ENCODE measurements at regions not wholly inside any gene's neighbourhood (a gene's known extent, or its start where the extent isn't known, plus 50 kb on each side); places are given as distances from the start of the nearest gene placed in this dataset.
"Not testable (repeated sequence)": the region's sequence is repeated elsewhere in the genome, so short reads cannot be mapped to it uniquely, and the experiment has no call there.

DNA sequence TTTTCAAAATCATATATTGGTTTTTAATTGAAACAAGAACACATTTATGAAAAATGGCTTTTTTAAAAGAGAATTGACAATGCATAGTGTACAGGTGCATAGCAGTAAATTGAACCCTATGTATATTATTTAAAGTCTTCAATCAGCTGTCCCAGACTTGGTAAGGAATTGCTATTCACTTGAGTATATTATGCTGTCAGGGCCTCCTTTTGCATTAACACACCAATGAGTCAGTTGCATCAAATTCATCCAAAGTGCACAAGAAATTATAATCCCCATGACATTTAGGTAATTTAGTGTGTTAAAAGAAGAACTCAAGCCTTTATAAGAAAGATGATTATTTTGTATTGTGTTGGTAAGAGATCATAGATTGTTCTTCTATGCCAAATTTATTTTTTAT, 748.8 kb upstream of the RIOK2 start:
- no peaks in the 10 kb centered on the region for H3K4me1 Mint-ChIP-seq
- no peaks in the 10 kb centered on the region for H3K27me3 Mint-ChIP-seq
- no peak for ATAC-seq (ENCODE audit: low read depth)
- no peaks in the 10 kb centered on the region for H3K36me3 Mint-ChIP-seq
- no peak overlapping the region for H3K4me3 Mint-ChIP-seq
- H3K9me3 Mint-ChIP-seq, result peaks cover 4% of the 10 kb centered on the region
- H3K27ac Mint-ChIP-seq, result no peak overlapping the region
- no peak for DNase-seq (ENCODE audit: low spot score in 2 of 2)

DNA sequence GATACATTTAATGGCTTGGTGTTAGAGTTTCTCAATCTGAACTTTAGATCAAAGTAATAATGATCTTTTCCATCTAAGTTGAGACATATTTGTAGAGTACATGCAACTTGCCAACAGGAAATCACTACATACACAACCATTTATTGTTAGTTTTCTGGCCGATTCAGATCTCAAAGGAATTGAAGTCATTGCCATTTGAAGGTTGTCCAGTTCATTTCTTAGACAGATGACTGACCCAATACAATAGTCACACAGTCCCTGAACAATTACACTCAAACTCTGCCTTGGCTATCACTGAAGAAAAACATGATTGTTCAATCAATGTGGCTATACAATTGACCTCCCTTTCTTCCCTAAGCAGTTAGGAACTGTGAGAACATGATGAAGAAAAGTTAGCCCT, 753.2 kb upstream of the RIOK2 start:
- no peaks in the 10 kb centered on the region for H3K4me1 Mint-ChIP-seq
- peaks cover 4% of the 10 kb centered on the region for H3K9me3 Mint-ChIP-seq
- ATAC-seq (ENCODE audit: low read depth), result no peak
- no peak overlapping the region for H3K27ac Mint-ChIP-seq
- no peaks in the 10 kb centered on the region for H3K27me3 Mint-ChIP-seq
- H3K4me3 Mint-ChIP-seq, result no peak overlapping the region
- no peak for DNase-seq (ENCODE audit: low spot score in 2 of 2)
- H3K36me3 Mint-ChIP-seq, result no peaks in the 10 kb centered on the region

DNA sequence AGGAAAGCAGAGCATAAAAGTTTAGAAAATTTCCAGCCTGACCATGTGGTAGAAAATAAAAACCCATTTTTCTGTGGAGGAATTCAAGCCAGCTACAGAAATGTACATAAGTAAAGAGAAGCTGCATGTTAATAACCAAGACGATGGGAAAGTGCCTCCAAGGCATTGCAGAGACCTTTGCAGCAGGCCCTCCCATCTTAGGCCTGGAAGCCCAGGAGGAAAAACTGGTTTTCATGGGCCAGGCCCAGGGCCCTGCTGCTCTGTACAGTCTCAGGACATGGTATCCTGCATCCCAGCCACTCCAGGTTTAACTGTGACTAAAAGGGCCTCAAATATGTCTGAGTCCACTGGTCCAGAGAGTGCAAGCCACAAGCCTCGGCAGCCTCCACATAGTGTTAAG, 754.8 kb upstream of the RIOK2 start:
- H3K27me3 Mint-ChIP-seq, result no peaks in the 10 kb centered on the region
- H3K4me3 Mint-ChIP-seq, result no peak overlapping the region

DNA sequence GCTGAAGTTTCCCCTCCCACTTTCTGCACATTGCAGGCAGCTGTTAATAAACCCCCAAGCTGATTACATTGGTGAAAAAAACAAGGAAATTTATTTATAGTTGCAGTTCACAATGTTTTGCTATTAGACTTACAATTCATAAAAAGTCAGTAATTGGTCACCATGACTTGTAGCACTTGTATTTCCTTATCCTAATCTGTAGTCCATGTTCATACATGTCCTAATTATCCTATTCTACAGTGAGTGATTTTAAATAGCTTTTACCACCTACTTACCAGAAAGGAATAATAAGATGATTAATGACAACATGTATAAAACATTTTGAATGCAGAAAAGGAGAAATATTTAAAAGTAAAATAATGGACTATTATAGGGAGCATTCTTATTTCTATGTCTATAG, 760.0 kb upstream of the RIOK2 start:
- no peaks in the 10 kb centered on the region for H3K9me3 Mint-ChIP-seq
- ATAC-seq (ENCODE audit: low read depth) (no peak), DNase-seq (ENCODE audit: low spot score in 2 of 2) (no peak)
- no peak overlapping the region for H3K4me3 Mint-ChIP-seq
- no peaks in the 10 kb centered on the region for H3K36me3 Mint-ChIP-seq
- H3K27ac Mint-ChIP-seq, result no peak overlapping the region
- H3K27me3 Mint-ChIP-seq, result no peaks in the 10 kb centered on the region
- H3K4me1 Mint-ChIP-seq, result no peaks in the 10 kb centered on the region

More for the DNA sequence above, 754.8 kb upstream of the RIOK2 start:
- Mint-ChIP-seq H3K36me3 (no peaks in the 10 kb centered on the region), H3K27ac (no peak overlapping the region), H3K9me3 (peaks cover 4% of the 10 kb centered on the region), H3K4me1 (no peaks in the 10 kb centered on the region)
- no peak for DNase-seq (ENCODE audit: low spot score in 2 of 2)
- ATAC-seq (ENCODE audit: low read depth), result no peak

DNA sequence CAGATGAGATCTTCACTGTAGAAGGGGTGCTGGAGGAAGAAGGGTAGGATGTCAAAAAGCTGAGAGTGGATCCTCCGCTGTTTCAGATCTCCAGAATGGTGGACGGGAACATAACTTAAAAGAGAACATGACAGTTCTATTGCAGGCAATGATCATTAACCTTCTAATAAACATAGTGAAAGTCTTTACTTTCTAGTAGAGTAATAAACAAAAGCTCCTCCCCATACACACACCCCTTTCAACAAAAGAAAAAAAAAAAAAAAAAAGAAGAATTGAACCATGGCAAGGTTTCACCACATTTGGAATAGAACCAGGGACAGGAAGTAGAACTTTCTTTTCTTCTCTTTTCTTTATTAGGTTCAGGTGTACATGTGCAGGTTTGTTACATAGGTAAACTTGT, 768.1 kb upstream of the RIOK2 start:
- DNase-seq (ENCODE audit: low spot score in 2 of 2) (no peak), ATAC-seq (ENCODE audit: low read depth) (no peak)
- H3K27ac Mint-ChIP-seq, result no peak overlapping the region
- no peak overlapping the region for H3K4me3 Mint-ChIP-seq
- no peaks in the 10 kb centered on the region for H3K27me3 Mint-ChIP-seq
- no peaks in the 10 kb centered on the region for H3K36me3 Mint-ChIP-seq
- no peaks in the 10 kb centered on the region for H3K4me1 Mint-ChIP-seq
- H3K9me3 Mint-ChIP-seq, result peaks cover 3% of the 10 kb centered on the region

DNA sequence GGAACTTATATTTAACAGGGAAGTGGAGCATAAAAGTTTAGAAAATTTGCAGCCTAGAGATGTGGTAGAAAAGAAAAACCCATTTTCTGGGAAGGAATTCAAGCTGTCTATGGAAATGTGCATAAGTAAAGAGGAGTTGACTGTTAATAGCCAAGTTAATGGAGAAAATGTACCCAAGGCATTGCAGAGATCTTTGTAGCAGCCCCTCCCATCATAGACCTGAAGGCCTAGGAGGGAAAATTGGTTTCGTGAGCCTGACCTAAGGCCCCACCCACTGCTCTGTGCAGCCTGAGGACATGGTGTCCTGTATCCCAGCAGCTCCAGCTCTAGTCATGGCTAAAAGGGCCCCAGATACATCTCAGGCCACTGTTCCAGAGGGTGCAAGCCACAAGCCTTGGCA, 772.4 kb upstream of the RIOK2 start:
- Mint-ChIP-seq H3K27me3 (no peaks in the 10 kb centered on the region), H3K36me3 (no peaks in the 10 kb centered on the region), H3K4me1 (no peaks in the 10 kb centered on the region), H3K4me3 (no peak overlapping the region), H3K9me3 (peaks cover 3% of the 10 kb centered on the region), H3K27ac (no peak overlapping the region)
- DNase-seq (ENCODE audit: low spot score in 2 of 2) (no peak), ATAC-seq (ENCODE audit: low read depth) (no peak)

DNA sequence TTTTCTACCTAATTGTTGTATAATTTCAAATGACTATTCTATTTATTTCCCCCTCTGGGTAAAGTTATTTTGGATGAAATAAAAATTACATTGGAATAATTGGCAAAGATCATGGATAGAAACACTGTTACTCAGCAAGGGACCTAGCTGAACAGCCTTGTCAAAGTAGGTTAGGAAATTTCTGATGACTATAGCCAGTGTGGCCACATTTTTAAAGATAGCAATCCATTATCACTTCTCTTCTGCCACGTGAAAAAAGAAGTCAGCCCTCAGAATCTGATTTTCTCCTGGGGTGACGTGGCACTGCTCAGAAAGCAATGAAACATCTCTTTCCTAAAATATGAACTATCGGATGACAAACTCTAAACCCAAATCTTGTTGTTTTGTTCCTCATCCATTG, 784.2 kb upstream of the RIOK2 start:
- Mint-ChIP-seq H3K36me3 (no peaks in the 10 kb centered on the region), H3K27ac (no peak overlapping the region), H3K4me3 (no peak overlapping the region), H3K9me3 (no peaks in the 10 kb centered on the region), H3K27me3 (peaks cover 1% of the 10 kb centered on the region), H3K4me1 (no peaks in the 10 kb centered on the region)
- DNase-seq (ENCODE audit: low spot score in 2 of 2) (no peak), ATAC-seq (ENCODE audit: low read depth) (no peak)

DNA sequence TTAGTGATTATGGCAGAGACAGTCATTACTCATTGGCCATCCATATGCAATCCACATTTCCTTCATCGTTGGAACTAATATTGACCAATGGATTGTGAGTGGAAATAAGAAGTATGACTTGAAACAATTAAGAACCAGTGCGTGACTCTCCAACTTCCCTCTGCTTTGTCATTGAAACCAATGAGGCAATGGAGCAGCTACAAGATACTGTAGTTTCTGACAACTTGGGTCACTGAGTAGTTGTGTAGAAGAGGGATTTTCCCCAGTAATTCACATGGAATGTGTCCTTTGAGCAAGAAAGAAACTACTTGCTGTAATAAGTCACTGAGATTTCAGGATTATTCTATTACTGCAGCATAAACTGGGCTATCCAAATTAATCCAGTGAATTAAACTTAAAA, 785.3 kb upstream of the RIOK2 start:
- DNase-seq (ENCODE audit: low spot score in 2 of 2) (no peak), ATAC-seq (ENCODE audit: low read depth) (no peak)
- no peaks in the 10 kb centered on the region for H3K36me3 Mint-ChIP-seq
- no peaks in the 10 kb centered on the region for H3K4me1 Mint-ChIP-seq
- H3K9me3 Mint-ChIP-seq, result no peaks in the 10 kb centered on the region
- H3K27me3 Mint-ChIP-seq, result peaks cover 1% of the 10 kb centered on the region
- H3K27ac Mint-ChIP-seq, result no peak overlapping the region
- no peak overlapping the region for H3K4me3 Mint-ChIP-seq

DNA sequence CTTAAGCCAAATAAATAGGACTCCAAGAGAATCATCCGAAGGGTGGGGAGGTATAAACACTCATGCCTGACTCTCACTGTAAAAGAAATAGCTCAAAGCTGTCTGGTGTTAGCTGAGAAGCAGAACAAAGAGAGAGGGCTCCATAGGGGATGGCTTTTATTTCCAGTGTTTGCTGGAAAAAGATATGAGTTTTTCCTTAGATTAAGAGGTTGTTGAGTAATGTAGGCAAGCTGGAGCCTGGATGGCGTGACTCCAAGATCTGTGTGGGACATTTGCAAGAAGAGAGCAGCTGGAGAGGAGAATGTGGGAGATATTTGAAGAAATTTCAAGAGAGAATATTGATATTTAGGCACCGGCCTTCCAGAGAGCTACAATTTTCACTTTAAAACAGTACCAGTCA, 793.7 kb upstream of the RGMB start:
- Mint-ChIP-seq H3K27me3 (no peaks in the 10 kb centered on the region), H3K36me3 (no peaks in the 10 kb centered on the region), H3K4me3 (no peak overlapping the region), H3K27ac (no peak overlapping the region), H3K4me1 (no peaks in the 10 kb centered on the region), H3K9me3 (no peaks in the 10 kb centered on the region)
- no peak for ATAC-seq (ENCODE audit: low read depth)
- no peak for DNase-seq (ENCODE audit: low spot score in 2 of 2)

DNA sequence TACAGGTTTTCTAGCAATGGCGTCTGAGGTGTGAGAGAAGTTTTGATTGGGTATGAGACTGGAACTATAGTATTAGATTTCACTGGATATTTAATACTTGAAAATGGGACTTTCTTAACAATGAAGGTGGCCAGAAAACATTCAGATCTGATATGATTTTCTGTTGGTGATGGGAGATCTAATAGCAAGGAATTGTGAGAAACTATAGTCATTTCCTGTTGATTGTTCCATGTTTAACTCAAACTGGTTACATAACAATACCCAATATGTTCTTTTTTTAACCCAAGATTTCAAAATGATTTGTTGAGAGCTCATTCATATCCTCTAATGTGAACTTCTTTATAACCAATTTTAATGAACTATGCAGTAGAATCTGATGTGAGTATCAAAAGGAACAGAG, 793.2 kb upstream of the RGMB start:
- H3K9me3 Mint-ChIP-seq, result no peaks in the 10 kb centered on the region
- H3K27me3 Mint-ChIP-seq, result no peaks in the 10 kb centered on the region
- H3K4me1 Mint-ChIP-seq, result no peaks in the 10 kb centered on the region
- H3K4me3 Mint-ChIP-seq, result no peak overlapping the region
- no peak for ATAC-seq (ENCODE audit: low read depth)
- DNase-seq (ENCODE audit: low spot score in 2 of 2), result no peak
- no peaks in the 10 kb centered on the region for H3K36me3 Mint-ChIP-seq
- no peak overlapping the region for H3K27ac Mint-ChIP-seq

DNA sequence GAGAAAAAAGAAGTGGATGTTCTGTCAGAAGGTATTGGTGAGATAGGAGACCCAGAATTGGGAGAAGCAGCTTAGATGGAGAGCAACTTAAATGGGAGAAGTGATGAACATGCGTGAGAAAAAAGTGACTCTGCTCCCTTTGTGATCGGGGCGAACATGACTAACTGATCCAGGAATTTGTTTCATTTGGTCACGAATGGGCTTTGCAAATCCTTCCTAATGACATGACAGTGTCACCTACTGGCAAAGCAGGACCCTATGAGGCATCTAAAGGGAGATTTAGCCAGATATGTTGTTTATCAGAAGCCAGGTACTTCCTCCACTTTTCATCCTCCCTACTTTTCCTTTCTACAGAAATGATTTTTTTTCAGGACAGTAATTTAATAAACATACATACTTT, 787.4 kb upstream of the RGMB start:
- H3K9me3 Mint-ChIP-seq, result no peaks in the 10 kb centered on the region
- no peak for ATAC-seq (ENCODE audit: low read depth)
- DNase-seq (ENCODE audit: low spot score in 2 of 2), result no peak
- no peaks in the 10 kb centered on the region for H3K27me3 Mint-ChIP-seq
- no peaks in the 10 kb centered on the region for H3K4me1 Mint-ChIP-seq
- H3K27ac Mint-ChIP-seq, result no peak overlapping the region
- no peak overlapping the region for H3K4me3 Mint-ChIP-seq
- no peaks in the 10 kb centered on the region for H3K36me3 Mint-ChIP-seq

DNA sequence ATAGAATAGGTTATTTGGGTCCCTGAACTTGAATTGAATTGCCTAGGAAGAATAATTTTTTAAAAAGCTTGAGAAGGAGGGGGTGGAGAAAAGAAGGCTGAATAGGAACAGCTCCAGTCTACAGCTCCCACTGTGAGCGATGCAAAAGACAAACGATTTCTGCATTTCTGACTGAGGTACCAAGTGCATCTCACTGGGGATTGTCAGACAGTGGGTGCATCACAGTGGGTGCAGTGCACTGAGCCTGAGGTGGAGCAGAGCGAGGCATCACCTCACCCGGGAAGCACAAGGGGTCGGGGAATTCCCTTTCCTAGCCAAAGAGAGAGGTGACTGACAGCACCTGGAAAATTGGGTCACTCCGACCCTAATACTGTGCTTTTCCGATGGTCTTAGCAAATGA, 782.2 kb upstream of the RGMB start:
- H3K4me1 Mint-ChIP-seq, result no peaks in the 10 kb centered on the region
- peaks cover 6% of the 10 kb centered on the region for H3K9me3 Mint-ChIP-seq
- H3K27me3 Mint-ChIP-seq, result no peaks in the 10 kb centered on the region
- no peak for ATAC-seq (ENCODE audit: low read depth)
- H3K36me3 Mint-ChIP-seq, result no peaks in the 10 kb centered on the region
- no peak for DNase-seq (ENCODE audit: low spot score in 2 of 2)
- no peak overlapping the region for H3K4me3 Mint-ChIP-seq
- no peak overlapping the region for H3K27ac Mint-ChIP-seq

DNA sequence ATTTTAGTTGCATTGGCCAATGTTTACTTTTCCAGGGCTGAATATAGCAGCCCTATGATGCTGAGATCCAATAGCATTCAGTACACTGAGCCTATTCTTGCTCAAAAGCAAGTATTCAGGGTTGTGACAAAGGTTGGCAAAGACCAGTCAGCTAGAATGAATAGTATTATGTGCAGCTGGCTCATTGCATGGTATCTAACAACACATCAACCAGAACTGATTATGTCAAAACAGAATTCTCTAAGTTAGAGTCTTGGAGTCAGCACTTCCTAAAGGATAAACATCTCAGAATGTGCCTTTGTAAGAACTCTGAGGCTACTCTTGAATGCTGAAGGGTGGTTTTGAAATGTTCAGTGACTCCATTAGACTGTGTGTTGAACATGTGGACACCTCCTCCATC, 774.5 kb upstream of the RGMB start:
- DNase-seq (ENCODE audit: low spot score in 2 of 2), result no peak
- Mint-ChIP-seq H3K27me3 (no peaks in the 10 kb centered on the region), H3K9me3 (peaks cover 6% of the 10 kb centered on the region), H3K27ac (no peak overlapping the region), H3K4me3 (no peak overlapping the region), H3K36me3 (no peaks in the 10 kb centered on the region), H3K4me1 (no peaks in the 10 kb centered on the region)
- ATAC-seq (ENCODE audit: low read depth), result no peak

DNA sequence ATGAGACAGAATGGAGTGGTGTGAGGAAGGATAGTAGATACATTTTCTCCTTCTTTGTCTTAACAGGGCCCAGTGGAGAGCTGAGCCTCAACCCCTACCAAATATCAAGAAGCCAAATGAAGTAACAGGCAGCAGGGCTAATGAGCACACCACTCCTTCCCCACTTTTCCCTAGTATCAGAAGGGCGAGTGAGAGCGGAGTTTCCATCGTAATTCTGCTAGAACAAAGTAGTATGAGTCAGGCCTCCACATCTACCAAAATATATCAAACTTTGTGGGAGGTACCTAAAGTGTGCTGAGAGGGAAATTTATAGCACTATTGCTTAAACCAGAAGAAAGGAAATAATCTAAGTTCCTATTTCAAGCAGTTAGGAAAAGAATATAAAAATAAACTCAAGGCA, 769.0 kb upstream of the RGMB start:
- Mint-ChIP-seq H3K4me1 (no peaks in the 10 kb centered on the region), H3K4me3 (no peak overlapping the region)

DNA sequence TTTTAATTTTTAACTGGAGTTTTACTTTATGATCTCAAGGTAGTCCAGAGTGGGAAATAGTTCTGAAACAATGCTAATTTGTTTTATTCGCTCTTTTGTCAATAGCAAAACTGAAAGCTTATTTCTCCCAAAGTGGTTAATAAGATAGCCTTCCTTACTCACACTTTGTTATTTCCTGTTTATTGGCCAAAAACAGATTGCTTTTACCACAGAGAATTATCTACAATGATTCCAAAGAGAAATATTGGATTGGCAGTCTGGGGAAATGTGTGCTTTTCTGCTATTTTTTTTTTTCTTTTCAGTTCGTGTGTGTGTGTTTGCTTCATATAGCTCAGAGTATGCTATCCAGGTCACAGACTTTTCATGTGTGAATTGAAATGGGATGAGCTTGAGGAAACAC, 756.7 kb upstream of the RGMB start:
- no peaks in the 10 kb centered on the region for H3K36me3 Mint-ChIP-seq
- ATAC-seq (ENCODE audit: low read depth), result no peak
- no peak for DNase-seq (ENCODE audit: low spot score in 2 of 2)
- H3K27ac Mint-ChIP-seq, result no peak overlapping the region
- no peaks in the 10 kb centered on the region for H3K9me3 Mint-ChIP-seq
- no peak overlapping the region for H3K4me3 Mint-ChIP-seq
- no peaks in the 10 kb centered on the region for H3K4me1 Mint-ChIP-seq
- no peaks in the 10 kb centered on the region for H3K27me3 Mint-ChIP-seq

More for the DNA sequence above, 769.0 kb upstream of the RGMB start:
- H3K27ac Mint-ChIP-seq, result no peak overlapping the region
- H3K27me3 Mint-ChIP-seq, result no peaks in the 10 kb centered on the region
- ATAC-seq (ENCODE audit: low read depth), result no peak
- no peak for DNase-seq (ENCODE audit: low spot score in 2 of 2)
- no peaks in the 10 kb centered on the region for H3K36me3 Mint-ChIP-seq
- H3K9me3 Mint-ChIP-seq, result peaks cover 3% of the 10 kb centered on the region

DNA sequence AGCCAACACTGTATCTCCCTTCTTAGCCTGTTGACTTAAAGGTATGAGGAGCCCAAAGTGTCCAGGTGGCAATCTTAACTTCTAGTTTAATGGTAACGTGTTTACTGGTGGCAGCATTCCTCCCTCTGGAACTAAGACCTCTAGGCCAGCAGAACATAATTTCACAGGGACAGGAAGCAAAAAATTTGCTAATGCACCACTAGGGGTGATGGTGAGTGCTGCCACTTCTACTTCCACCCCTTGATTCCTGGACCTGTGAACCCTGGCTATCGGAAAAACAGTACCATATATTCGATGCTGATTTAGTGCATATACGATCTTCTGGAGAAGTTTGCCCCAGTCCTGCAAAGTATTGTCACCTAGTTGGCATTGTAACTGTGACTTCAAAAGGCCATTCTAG, 743.2 kb upstream of the RGMB start:
- not testable (repeated sequence) for H3K4me3 Mint-ChIP-seq; H3K27ac Mint-ChIP-seq; H3K36me3 Mint-ChIP-seq; H3K4me1 Mint-ChIP-seq; H3K9me3 Mint-ChIP-seq; ATAC-seq (ENCODE audit: low read depth); DNase-seq (ENCODE audit: low spot score in 2 of 2); H3K27me3 Mint-ChIP-seq

Measured in memory B cell (primary cell).